DND-41 (cell line): ENCODE measurements at regions not wholly inside any gene's neighbourhood (a gene's known extent, or its start where the extent isn't known, plus 50 kb on each side); places are given as distances from the start of the nearest gene placed in this dataset.

Source experiments
- CTCF ChIP-seq: IDR thresholded peaks from 2 replicates; pipeline ENCODE4 v1.5.1; 2012; ENCODE audit warnings: borderline replicate concordance, low read length, moderate library complexity, mild to moderate bottlenecking; ENCODE audit not compliant: poor library complexity, severe bottlenecking; ENCODE audit errors: extremely low read depth
- EZH2 ChIP-seq: IDR thresholded peaks from 3 replicates; pipeline ENCODE4 v1.6.1; 2012; ENCODE audit warnings: borderline replicate concordance, low read depth, mild to moderate bottlenecking, moderate library complexity, low read length, inconsistent platforms; ENCODE audit not compliant: severe bottlenecking

DNA sequence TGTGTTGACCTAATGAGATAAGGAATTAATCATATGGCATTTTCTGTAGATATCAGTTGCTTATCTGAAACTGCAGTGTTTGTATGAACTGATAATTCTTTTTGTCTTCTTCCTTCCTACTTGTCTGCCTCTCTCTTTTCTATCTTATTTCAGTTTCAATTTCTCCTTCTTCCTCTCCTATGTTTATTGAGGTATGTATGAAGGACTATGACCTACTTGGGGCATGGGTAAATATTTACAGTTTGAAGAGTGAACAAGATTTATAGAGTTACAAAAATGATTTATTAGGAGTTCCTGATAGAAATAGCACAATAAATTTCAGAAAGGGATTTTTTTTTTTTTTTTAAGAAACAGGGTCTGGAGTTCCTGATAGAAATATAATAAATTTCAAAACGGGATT, 88.7 kb upstream of the MUCL1 start:
- TF ChIP-seq CTCF (no peak), EZH2 (no peak)
